Esophagus squamous epithelium (tissue), 4 donors: ENCODE measurements at regions not wholly inside any gene's neighbourhood (a gene's known extent, or its start where the extent isn't known, plus 50 kb on each side); places are given as distances from the start of the nearest gene placed in this dataset.

Experiments
- CTCF ChIP-seq, 6 experiments: fragments of 450-650 bp in 4 of 6; fragments of 200-600 bp in 2 of 6; sonication (generic) in 2 of 6; IDR thresholded peaks; one replicate each; pipeline ENCODE4 v1.5.1; 2016 to 2019; ENCODE audit warnings: antibody characterized with exemption in 6 of 6, mild to moderate bottlenecking in 4 of 6, moderate library complexity in 4 of 6
- POLR2A ChIP-seq, 4 donors: fragments of 450-650 bp; IDR thresholded peaks; one replicate each; pipeline ENCODE4 v1.6.1; 2017; ENCODE audit warnings: antibody characterized with exemption in 4 of 4, mild to moderate bottlenecking in 4 of 4, moderate library complexity in 3 of 4

GRCh38 chr6:22467645-22468044 is 101.7 kb upstream of the HDGFL1 start:
- no peak for TF ChIP-seq POLR2A (IDR thresholded peaks at IDR 0.05)
- TF ChIP-seq CTCF (IDR thresholded peaks at IDR 0.05): no peak
